Central memory CD8-positive, alpha-beta T cell (primary cell): ENCODE measurements at regions not wholly inside any gene's neighbourhood (a gene's known extent, or its start where the extent isn't known, plus 50 kb on each side); places are given as distances from the start of the nearest gene placed in this dataset.

Experiments used
- ATAC-seq: fragments of 150-1000 bp; cut with Tn5 transposase; replicated peaks from 2 replicates; pipeline ENCODE4 v1.10.0; 2022; ENCODE audit warnings: mild to moderate bottlenecking, moderate FRiP score, moderate number of reproducible peaks; ENCODE audit not compliant: poor library complexity, severe bottlenecking; ENCODE audit errors: extremely low read depth
- DNase-seq, 2 donors: peaks; one replicate each; pipeline ENCODE4 v3.0.0; 2021; ENCODE audit warnings: low spot score in 2 of 2
- H3K27ac Mint-ChIP-seq: one replicate; pipeline ENCODE4 v1.8.0; 2022; ENCODE audit warnings: low read depth, mild to moderate bottlenecking, moderate library complexity, mixed read lengths
- H3K27me3 Mint-ChIP-seq: one replicate; pipeline ENCODE4 v1.8.0; 2022; ENCODE audit warnings: mixed read lengths
- H3K36me3 Mint-ChIP-seq: one replicate; pipeline ENCODE4 v1.8.0; 2022; ENCODE audit warnings: mild to moderate bottlenecking, moderate library complexity, mixed read lengths; ENCODE audit not compliant: insufficient read depth
- H3K4me1 Mint-ChIP-seq: one replicate; pipeline ENCODE4 v1.8.0; 2022; ENCODE audit warnings: mixed read lengths
- H3K4me3 Mint-ChIP-seq: one replicate; pipeline ENCODE4 v1.8.0; 2022; ENCODE audit warnings: mild to moderate bottlenecking, moderate library complexity, mixed read lengths
- H3K9me3 Mint-ChIP-seq: one replicate; pipeline ENCODE4 v1.8.0; 2022; ENCODE audit warnings: mixed read lengths

GRCh38 chr4:71648448-71648847 lies 135.4 kb downstream of the GC start:
- no peaks in the 10 kb centered on the region for H3K4me1 Mint-ChIP-seq
- no peaks in the 10 kb centered on the region for H3K36me3 Mint-ChIP-seq
- DNase-seq (no peak), ATAC-seq (no peak)
- no peak overlapping the region for H3K4me3 Mint-ChIP-seq
- no peaks in the 10 kb centered on the region for H3K9me3 Mint-ChIP-seq
- no peak overlapping the region for H3K27ac Mint-ChIP-seq
- peaks cover 8% of the 10 kb centered on the region for H3K27me3 Mint-ChIP-seq

- no peaks in the 10 kb centered on the region for H3K36me3 Mint-ChIP-seq
- DNase-seq = no peak
- H3K4me1 Mint-ChIP-seq = no peaks in the 10 kb centered on the region
- no peak overlapping the region for H3K27ac Mint-ChIP-seq
- no peak overlapping the region for H3K4me3 Mint-ChIP-seq
- peaks cover 6% of the 10 kb centered on the region for H3K9me3 Mint-ChIP-seq
- ATAC-seq = no peak
- H3K27me3 Mint-ChIP-seq = peaks cover 24% of the 10 kb centered on the region
Measured at GRCh38 chr4:71639380-71639779, 144.5 kb downstream of the GC start.

- Mint-ChIP-seq H3K9me3 (peaks cover 6% of the 10 kb centered on the region), H3K4me3 (no peak overlapping the region), H3K27me3 (peaks cover 24% of the 10 kb centered on the region), H3K36me3 (no peaks in the 10 kb centered on the region), H3K27ac (no peak overlapping the region), H3K4me1 (no peaks in the 10 kb centered on the region)
- no peak for ATAC-seq
- no peak for DNase-seq
Measured at GRCh38 chr4:71635139-71635748, 148.6 kb downstream of the GC start.

- Mint-ChIP-seq H3K27me3 (peaks cover 19% of the 10 kb centered on the region), H3K4me1 (no peaks in the 10 kb centered on the region), H3K9me3 (peaks cover 6% of the 10 kb centered on the region), H3K36me3 (no peaks in the 10 kb centered on the region), H3K27ac (no peak overlapping the region), H3K4me3 (no peak overlapping the region)
- no peak for DNase-seq
- no peak for ATAC-seq
Measured at GRCh38 chr4:71634364-71634763, 149.5 kb downstream of the GC start.

- H3K4me3 Mint-ChIP-seq = no peak overlapping the region
- DNase-seq (no peak), ATAC-seq (no peak)
- no peaks in the 10 kb centered on the region for H3K4me1 Mint-ChIP-seq
- H3K9me3 Mint-ChIP-seq = peaks cover 13% of the 10 kb centered on the region
- peaks cover 8% of the 10 kb centered on the region for H3K27me3 Mint-ChIP-seq
- H3K36me3 Mint-ChIP-seq = no peaks in the 10 kb centered on the region
- H3K27ac Mint-ChIP-seq = no peak overlapping the region
Measured at GRCh38 chr4:71630803-71631202, 153.1 kb downstream of the GC start.

- H3K27me3 Mint-ChIP-seq = peaks cover 21% of the 10 kb centered on the region
- no peaks in the 10 kb centered on the region for H3K4me1 Mint-ChIP-seq
- H3K36me3 Mint-ChIP-seq = no peaks in the 10 kb centered on the region
- ATAC-seq (no peak), DNase-seq (no peak)
- no peak overlapping the region for H3K4me3 Mint-ChIP-seq
- H3K27ac Mint-ChIP-seq = no peak overlapping the region
- peaks cover 30% of the 10 kb centered on the region for H3K9me3 Mint-ChIP-seq
Measured at GRCh38 chr4:71625005-71625404, 158.9 kb downstream of the GC start.
